PC-9 (cell line): ENCODE measurements at regions not wholly inside any gene's neighbourhood (a gene's known extent, or its start where the extent isn't known, plus 50 kb on each side); places are given as distances from the start of the nearest gene placed in this dataset.

Experiments
- EZH2 ChIP-seq: fragments of 200-600 bp; sonication (generic); IDR thresholded peaks from 2 replicates; pipeline ENCODE4 v1.8.0; 2017; ENCODE audit warnings: antibody characterized with exemption, low read depth
- TF ChIP-seq, protein P1 (sequence below): fragments of 200-600 bp; sonication (generic); conservative IDR thresholded peaks from 2 replicates; pipeline ENCODE4 v1.6.1; 2017; ENCODE audit warnings: mixed run types, antibody characterized with exemption, mild to moderate bottlenecking, moderate library complexity

DNA sequence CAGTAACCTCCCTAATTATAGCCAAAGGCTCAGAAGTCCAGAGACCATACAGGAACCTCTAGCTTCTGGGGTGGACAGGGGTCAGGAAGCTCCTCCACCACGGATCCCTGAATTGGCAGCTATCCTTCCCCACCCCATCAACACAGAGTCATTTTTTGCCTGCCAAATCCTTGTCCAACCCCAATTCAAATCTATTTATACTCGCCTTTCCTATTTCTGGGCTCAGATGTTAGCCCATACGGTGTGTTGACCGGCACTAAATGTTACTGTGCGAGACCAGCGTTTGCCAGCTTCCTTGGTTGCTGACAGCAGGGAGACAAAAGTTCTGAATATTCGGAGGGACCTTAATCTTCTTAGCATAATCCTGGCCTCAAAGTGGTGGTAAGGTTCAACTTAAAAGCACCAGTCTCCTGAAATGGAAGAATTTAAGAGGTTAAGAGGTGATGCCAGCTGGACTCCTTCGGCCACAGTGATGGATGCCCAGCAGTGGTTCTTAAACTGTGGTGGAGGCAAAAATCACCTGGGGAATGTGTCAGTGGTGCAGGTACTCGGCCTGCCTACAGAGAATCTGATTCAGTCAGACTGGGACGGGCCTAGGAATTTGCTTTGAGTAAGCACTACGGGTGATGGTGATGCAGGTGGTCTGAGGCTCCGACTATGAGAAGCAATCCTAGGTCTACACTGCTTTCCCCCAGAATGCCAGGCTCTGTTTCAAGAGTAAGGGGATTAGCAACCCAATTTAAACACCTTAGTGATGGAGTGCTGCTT is 204.8 kb upstream of the MEF2C start:
- TF ChIP-seq, protein P1, sequence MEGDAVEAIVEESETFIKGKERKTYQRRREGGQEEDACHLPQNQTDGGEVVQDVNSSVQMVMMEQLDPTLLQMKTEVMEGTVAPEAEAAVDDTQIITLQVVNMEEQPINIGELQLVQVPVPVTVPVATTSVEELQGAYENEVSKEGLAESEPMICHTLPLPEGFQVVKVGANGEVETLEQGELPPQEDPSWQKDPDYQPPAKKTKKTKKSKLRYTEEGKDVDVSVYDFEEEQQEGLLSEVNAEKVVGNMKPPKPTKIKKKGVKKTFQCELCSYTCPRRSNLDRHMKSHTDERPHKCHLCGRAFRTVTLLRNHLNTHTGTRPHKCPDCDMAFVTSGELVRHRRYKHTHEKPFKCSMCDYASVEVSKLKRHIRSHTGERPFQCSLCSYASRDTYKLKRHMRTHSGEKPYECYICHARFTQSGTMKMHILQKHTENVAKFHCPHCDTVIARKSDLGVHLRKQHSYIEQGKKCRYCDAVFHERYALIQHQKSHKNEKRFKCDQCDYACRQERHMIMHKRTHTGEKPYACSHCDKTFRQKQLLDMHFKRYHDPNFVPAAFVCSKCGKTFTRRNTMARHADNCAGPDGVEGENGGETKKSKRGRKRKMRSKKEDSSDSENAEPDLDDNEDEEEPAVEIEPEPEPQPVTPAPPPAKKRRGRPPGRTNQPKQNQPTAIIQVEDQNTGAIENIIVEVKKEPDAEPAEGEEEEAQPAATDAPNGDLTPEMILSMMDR = no peak
- TF ChIP-seq EZH2 = no peak
